ENCODE measurements at regions not wholly inside any gene's neighbourhood (a gene's known extent, or its start where the extent isn't known, plus 50 kb on each side); places are given as distances from the start of the nearest gene placed in this dataset.

DNA sequence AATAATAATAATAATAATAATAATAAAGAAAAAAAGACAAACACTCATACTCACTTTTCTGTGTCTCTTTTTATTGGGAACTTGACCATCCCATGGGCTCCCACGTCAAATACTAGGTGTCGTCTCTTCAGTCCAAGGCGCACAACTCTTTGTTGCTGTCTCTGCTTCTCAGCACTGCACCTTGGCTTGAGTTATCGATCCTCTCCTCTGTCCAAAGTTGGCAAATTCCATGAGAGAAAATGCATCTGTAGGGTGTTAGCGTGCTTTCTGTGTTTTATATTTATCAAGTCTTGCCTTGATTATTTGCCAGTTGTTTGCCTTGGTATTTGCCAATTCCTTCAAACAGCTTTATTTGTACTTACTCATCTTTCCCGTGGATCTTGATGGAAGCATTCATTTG lies 653.7 kb downstream of the CDH18 start:
- intact Hi-C loops (cut with DNase I), result no loop called here
- TF ChIP-seq, protein P1, sequence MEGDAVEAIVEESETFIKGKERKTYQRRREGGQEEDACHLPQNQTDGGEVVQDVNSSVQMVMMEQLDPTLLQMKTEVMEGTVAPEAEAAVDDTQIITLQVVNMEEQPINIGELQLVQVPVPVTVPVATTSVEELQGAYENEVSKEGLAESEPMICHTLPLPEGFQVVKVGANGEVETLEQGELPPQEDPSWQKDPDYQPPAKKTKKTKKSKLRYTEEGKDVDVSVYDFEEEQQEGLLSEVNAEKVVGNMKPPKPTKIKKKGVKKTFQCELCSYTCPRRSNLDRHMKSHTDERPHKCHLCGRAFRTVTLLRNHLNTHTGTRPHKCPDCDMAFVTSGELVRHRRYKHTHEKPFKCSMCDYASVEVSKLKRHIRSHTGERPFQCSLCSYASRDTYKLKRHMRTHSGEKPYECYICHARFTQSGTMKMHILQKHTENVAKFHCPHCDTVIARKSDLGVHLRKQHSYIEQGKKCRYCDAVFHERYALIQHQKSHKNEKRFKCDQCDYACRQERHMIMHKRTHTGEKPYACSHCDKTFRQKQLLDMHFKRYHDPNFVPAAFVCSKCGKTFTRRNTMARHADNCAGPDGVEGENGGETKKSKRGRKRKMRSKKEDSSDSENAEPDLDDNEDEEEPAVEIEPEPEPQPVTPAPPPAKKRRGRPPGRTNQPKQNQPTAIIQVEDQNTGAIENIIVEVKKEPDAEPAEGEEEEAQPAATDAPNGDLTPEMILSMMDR (IDR thresholded peaks at IDR 0.05), result no peak
- H3K27me3 ChIP-seq, result no peaks in the 10 kb centered on the region
- DNase-seq, result peak in 2 of 6 donors; percentile 10 to 18
- no peak for FAIRE-seq
- no peaks in the 10 kb centered on the region for H3K4me1 ChIP-seq
- WGBS, 2 donors, result 23 to 28% methylated on average over 6 of the region's 6 CpGs
- H3K4me3 ChIP-seq, result no peak overlapping the region
- H3K36me3 ChIP-seq, result no peaks in the 10 kb centered on the region
- peak; percentile 70 to 86 (median 78) for ATAC-seq
- H3K9me3 ChIP-seq, result no peaks in the 10 kb centered on the region
- no peak overlapping the region for H3K27ac ChIP-seq

DNA sequence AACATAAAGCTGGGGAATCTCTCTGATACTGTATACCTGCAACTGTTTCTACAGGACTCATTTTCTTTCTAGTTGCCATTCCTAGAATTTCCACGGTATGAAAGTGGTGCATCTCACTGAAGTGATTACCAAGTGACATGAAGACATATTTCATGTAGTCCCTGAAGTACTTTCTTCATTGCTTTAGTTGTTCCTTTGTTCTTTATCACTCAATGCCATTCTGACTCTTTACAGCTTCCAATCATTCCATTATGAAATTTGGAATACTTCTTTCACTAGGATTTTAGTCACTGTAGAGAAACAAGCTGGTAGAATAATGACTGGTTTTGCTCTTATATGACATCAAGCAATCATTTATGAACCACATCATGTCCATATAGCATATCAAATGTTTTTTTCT lies 645.1 kb downstream of the CDH18 start:
- no peaks in the 10 kb centered on the region for H3K27me3 ChIP-seq
- ATAC-seq (no peak), FAIRE-seq (no peak), DNase-seq (no peak)
- no peak overlapping the region for H3K4me3 ChIP-seq
- intact Hi-C loops (cut with DNase I), result no loop called here
- TF ChIP-seq, protein P1 (IDR thresholded peaks at IDR 0.05), result no peak
- H3K9me3 ChIP-seq, result no peaks in the 10 kb centered on the region
- H3K27ac ChIP-seq, result no peak overlapping the region
- no peaks in the 10 kb centered on the region for H3K36me3 ChIP-seq
- no peaks in the 10 kb centered on the region for H3K4me1 ChIP-seq
- WGBS, 2 donors, result 60 to 66% methylated on average over 1 of the region's 1 CpG

DNA sequence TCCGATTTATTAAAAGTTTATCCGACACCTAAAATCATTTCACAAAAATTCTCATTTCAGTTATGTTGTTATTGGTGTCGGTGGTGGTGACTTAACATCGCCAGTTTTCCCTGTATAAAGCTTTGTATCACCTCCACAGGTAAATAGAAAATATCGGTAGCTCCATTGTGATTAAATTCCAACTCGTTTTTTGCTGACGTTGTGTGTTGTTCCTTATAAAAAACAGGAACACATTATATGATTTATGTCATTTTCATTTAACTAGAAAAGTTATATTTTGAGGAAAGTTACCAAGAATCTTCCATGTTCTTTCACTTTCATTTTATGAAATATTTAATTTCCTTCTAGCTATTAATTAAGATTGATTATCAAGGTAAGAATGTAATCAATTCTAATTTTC lies 635.9 kb downstream of the CDH18 start:
- FAIRE-seq, result no peak

DNA sequence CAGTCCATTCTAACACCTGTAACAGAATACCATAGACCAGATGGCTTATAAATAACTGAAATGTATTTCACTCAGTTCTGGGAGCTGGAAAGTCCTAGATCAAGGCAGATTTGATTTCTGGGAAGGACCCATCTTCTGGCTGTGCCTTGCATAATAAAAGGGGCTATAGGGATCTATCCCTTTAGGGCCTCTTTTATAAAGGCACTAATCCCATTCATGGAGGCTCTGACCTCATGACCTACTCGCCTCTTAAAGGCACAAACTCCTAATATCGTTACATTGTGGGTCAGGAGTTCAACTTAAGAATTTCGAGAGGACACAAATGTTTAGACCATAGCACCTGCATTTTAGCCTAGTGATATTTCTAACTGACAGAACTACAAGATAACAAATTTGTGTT lies 619.0 kb downstream of the CDH18 start:
- no peak for DNase-seq
- FAIRE-seq, result no peak

More for the DNA sequence above, 635.9 kb downstream of the CDH18 start:
- intact Hi-C loops (cut with DNase I), result no loop called here
- H3K4me1 ChIP-seq, result no peaks in the 10 kb centered on the region
- H3K27me3 ChIP-seq, result no peaks in the 10 kb centered on the region
- H3K4me3 ChIP-seq, result no peak overlapping the region
- TF ChIP-seq, protein P1 (IDR thresholded peaks at IDR 0.05), result no peak
- no peaks in the 10 kb centered on the region for H3K36me3 ChIP-seq
- no peak for DNase-seq
- ATAC-seq, result no peak
- no peaks in the 10 kb centered on the region for H3K9me3 ChIP-seq
- 86 to 89% methylated on average over 7 of the region's 7 CpGs for WGBS, 2 donors
- H3K27ac ChIP-seq, result no peak overlapping the region

DNA sequence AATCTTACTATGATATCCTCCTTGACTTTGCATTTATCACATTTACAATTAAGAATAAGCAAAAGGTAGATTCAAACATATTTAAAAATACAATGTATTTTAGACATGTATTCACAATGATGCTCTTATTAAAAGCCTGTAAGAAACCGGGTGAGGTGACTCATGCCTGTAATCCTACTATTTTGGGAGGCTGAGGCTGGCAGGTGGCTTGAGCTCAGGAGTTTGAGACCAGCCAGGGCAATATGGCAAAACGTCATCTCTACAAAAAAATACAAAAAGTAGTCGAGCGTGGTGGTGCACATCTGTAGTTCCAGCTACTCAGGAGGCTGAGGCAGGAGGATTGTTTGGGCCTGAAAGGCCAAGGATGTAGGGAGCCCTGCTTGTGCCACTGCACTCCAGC lies 618.4 kb downstream of the CDH18 start:
- DNase-seq (no peak), FAIRE-seq (no peak), ATAC-seq (no peak)
- Histone ChIP-seq H3K9me3 (no peaks in the 10 kb centered on the region), H3K4me1 (peaks cover 0 to 5% (median 0%) of the 10 kb centered on the region in 3 donors), H3K4me3 (no peak overlapping the region), H3K27ac (no peak overlapping the region), H3K36me3 (no peaks in the 10 kb centered on the region), H3K27me3 (no peaks in the 10 kb centered on the region)
- TF ChIP-seq, protein P1 (IDR thresholded peaks at IDR 0.05), result no peak
- intact Hi-C loops (cut with DNase I), result no loop called here
- WGBS, 2 donors, result 85 to 89% methylated on average over 4 of the region's 4 CpGs

More for the DNA sequence above, 619.0 kb downstream of the CDH18 start:
- WGBS, 2 donors, result 84 to 86% methylated on average over 3 of the region's 3 CpGs
- no peak for ATAC-seq
- intact Hi-C loops (cut with DNase I), result no loop called here
- no peak overlapping the region for H3K4me3 ChIP-seq
- TF ChIP-seq, protein P1 (IDR thresholded peaks at IDR 0.05), result no peak
- no peaks in the 10 kb centered on the region for H3K27me3 ChIP-seq
- H3K4me1 ChIP-seq, result peaks cover 0 to 5% (median 0%) of the 10 kb centered on the region in 3 donors
- no peaks in the 10 kb centered on the region for H3K9me3 ChIP-seq
- no peak overlapping the region for H3K27ac ChIP-seq
- no peaks in the 10 kb centered on the region for H3K36me3 ChIP-seq
